HG03159 (cell line): ENCODE measurements at regions not wholly inside any gene's neighbourhood (a gene's known extent, or its start where the extent isn't known, plus 50 kb on each side); places are given as distances from the start of the nearest gene placed in this dataset.

Experiments
- ATAC-seq: cut with Tn5 transposase; IDR thresholded peaks from one replicate; pipeline ENCODE4 v1.9.1; 2021; ENCODE audit warnings: mild to moderate bottlenecking, moderate library complexity; ENCODE audit not compliant: unreplicated experiment

GRCh38 chr13:111632906-111633305, 312.5 kb downstream of the TEX29 start:
- no peak for ATAC-seq

DNA sequence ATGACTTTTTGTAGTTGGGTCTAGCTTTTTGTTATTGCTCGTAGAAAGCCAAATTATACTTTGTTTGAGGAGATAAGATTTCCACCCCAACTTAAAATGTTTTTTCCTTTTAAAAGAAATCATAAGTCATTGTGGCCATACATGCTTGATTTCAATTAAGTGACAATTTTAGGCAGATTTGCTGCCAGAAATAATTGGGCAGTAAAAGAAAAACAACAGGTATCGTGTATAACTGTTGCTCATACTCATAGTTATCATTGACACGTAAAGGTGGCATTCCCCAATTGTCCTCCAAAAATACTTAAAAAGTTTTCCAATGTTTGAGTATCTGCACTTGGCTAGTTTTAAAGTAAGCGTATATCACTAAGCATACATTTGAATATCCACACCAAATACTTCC, 313.0 kb downstream of the TEX29 start:
- ATAC-seq: no peak

- no peak for ATAC-seq
Measured at GRCh38 chr13:111634410-111634809, 314.0 kb downstream of the TEX29 start.

- ATAC-seq: no peak
Measured at GRCh38 chr13:111636271-111636670, 315.8 kb downstream of the TEX29 start.

GRCh38 chr13:111636804-111637203, 316.4 kb downstream of the TEX29 start:
- no peak for ATAC-seq

- no peak for ATAC-seq
Measured at GRCh38 chr13:111637365-111637764, 316.9 kb downstream of the TEX29 start.

DNA sequence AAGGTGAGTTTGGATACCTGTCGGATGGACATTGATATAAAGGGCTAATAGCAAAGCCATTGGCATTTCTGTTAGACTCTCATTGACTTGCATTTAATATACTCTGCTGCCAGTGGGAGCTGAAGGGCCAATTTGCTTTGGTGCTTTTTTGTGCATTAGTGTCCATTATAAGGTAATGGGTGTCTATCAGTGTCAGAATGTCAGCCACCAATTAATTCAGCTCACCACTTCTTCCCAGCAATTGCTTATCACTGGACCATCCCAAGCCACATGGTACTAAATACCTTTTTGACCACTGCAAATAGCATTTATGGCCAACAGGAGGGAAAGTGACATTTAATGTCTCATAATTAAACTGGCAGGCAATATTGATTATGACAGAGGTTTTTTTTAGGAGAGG, 317.8 kb downstream of the TEX29 start:
- ATAC-seq: no peak

DNA sequence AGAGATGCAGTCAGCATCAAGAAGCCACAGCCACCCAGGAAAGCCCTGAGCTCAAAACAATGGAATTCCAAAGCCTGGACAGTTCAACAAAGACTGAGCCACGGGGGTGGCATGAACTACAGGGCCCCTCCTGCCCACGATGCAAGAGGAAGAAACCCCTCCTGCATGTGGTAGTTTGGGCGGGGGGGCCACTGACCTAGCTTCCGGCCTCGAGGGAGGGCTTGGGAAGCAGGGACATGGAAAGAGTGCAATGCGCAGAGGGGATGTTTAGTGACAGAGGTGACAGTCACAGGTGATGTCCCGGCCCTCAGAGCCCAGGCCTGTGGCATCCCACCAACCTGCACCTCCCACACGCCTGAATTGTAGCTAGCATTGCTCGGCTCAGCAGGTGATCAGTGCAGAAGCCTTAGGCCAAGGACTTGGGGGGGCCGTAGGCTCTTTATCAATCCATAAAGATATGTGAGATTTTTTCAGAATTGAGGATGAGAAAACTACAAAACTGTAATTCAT, 318.8 kb downstream of the TEX29 start:
- no peak for ATAC-seq

- ATAC-seq: no peak
Measured at GRCh38 chr13:111640006-111640405, 319.6 kb downstream of the TEX29 start.

DNA sequence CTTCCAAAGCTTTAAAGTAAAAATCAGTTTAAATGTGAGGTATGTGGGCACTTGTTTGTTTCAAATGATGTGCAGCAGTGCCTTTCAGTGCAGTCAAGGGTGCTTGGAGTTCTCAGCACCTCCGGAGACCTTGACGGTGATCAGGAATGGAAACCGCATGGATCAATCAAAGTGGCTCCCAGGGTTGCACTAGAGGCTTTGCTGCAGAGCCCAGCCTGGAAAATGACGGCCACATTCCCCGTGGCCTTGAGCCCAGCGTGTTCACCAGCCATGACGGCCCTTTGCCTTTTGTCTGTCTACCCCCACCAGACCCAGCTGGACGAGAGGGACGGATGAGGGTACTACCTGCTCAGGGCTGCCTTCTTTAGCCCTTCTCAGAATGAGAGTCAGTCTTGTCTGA, 320.0 kb downstream of the TEX29 start:
- ATAC-seq: no peak

DNA sequence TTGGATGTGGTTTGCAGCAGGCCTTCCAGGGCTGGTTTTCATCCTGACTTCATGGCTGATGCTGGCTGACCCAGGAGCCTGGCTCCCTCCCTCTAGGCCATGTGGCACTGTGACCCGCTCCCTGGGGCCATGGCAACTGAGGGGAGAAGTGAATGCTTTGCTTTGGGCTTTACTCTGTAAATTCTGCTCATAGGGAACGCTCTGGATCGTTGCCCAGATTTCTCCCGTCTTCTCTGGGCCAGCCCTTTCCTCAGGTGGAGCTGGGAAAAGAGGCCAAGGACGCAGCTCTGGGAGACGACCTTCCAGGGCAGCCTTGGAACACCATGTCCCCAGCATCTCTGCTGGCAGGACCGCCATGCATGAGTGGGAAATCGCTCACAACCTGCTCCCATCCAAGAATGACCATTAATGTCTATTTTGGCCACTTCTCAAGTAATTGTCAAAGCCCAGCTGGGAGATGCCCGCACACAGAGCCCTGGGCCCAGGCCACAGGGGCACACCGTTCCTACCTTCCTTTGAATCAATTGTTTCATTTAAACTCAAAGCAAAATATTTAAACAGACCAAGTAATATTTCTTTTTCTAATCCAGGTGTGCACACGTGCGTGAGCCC, 321.8 kb downstream of the TEX29 start:
- ATAC-seq: no peak

- ATAC-seq: no peak
Measured at GRCh38 chr13:111644750-111645149, 324.3 kb downstream of the TEX29 start.

GRCh38 chr13:111645198-111645597, 324.8 kb downstream of the TEX29 start:
- ATAC-seq: no peak

DNA sequence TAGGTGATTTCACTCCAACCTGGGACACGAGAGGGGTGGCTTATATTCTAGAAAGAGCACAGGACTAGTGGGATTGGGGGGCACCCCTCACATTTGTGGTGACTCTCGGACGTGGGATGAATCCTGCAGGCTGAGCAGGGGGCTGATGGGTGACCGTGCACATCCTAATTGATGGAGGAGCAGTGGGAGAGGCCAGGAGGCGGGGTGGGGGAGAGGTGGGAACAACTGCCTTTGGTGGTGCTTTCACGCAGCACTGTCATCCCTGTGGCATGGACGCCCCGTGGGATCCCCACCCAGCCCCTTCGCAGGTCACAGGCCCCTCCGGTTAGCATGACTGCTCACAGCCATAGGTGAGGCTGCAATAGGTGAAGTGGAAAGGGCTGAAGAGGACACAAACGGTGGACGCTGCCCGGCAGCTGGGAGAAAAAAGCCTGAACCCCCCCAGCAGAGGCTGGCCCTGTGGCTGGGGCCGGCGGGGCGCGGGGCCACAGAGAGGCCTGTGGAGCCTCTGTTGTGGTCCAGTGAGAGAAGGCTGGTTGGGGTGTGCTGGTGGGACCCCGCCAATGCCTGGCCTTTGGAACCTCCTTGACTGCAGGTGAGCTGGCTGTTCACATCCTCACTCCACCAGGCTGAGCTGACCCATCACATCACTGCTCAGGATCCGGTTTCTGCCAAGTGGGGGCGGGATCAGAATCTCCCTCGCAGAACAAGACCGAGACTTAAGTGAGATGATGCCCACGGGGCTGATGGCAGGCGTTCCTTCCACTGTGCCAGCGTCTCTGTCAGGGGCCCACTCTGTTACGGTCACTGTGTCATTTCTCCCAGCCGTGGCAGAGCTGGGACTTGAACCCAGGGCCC, 325.4 kb downstream of the TEX29 start:
- ATAC-seq: no peak

DNA sequence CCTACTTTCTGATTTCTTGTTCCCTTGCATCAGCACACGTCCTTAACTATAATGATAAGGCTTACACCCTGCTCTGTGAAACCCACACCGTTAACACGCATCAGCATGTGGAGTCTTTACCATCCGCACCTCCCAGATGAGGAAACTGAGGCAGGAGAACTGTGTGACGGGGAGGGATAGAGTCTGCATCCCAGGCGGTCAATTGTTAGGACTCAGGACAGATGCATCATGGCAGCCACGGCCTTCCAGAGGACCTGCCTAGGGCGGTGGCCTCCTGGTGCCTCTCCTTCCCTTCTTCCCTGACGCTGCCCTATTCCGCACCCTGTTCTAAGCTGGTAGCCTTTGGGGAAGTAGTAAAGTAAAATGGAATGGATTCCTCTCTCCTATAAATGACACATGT, 326.0 kb downstream of the TEX29 start:
- no peak for ATAC-seq

- no peak for ATAC-seq
Measured at GRCh38 chr13:111648885-111649284, 328.4 kb downstream of the TEX29 start.

- ATAC-seq: no peak
Measured at GRCh38 chr13:111650626-111651025, 330.2 kb downstream of the TEX29 start.

- no peak for ATAC-seq
Measured at GRCh38 chr13:111652676-111653075, 332.2 kb downstream of the TEX29 start.

- ATAC-seq: no peak
Measured at GRCh38 chr13:111654531-111654930, 334.1 kb downstream of the TEX29 start.

DNA sequence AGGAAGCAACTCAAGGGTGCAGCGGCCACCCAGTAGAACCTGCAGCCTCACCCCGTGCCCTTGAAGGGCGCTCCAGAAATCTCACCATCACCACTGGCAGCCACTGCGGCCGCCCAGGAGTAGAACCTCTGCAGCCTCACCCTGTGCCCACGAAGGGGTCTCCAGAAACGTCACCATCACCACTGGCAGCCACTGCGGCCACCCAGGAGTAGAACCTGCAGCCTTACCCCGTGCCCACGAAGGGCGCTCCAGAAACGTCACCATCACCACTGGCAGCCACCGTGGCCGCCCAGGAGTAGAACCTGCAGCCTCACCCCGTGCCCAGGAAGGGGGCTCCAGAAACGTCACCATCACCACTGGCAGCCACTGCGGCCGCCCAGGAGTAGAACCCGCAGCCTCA, 336.0 kb downstream of the TEX29 start:
- ATAC-seq: no peak

- ATAC-seq: no peak
Measured at GRCh38 chr13:111657013-111657412, 336.6 kb downstream of the TEX29 start.
